Neural progenitor cell (in vitro differentiated cells): ENCODE measurements at regions not wholly inside any gene's neighbourhood (a gene's known extent, or its start where the extent isn't known, plus 50 kb on each side); places are given as distances from the start of the nearest gene placed in this dataset.

Experiments
- DNase-seq: peaks from one replicate; pipeline ENCODE4 v3.0.0-alpha.2; 2016; ENCODE audit warnings: low spot score
- H2AFZ ChIP-seq: fragments of 200-600 bp; sonication (generic); replicated peaks from 2 replicates; pipeline ENCODE4 v1.6.1; 2016; ENCODE audit warnings: antibody characterized with exemption
- H3F3A ChIP-seq: fragments of 200-600 bp; sonication (generic); 2 replicates; pipeline ENCODE4 v1.6.1; 2016; ENCODE audit warnings: antibody characterized with exemption, low read depth
- H3K27ac ChIP-seq: fragments of 200-600 bp; sonication (generic); 2 replicates; pipeline ENCODE4 v1.5.1; 2016; ENCODE audit warnings: mild to moderate bottlenecking
- H3K27me3 ChIP-seq: fragments of 200-600 bp; sonication (generic); 2 replicates; pipeline ENCODE4 v1.6.1; 2016; ENCODE audit warnings: mild to moderate bottlenecking, moderate library complexity
- H3K36me3 ChIP-seq: fragments of 200-600 bp; sonication (generic); 2 replicates; pipeline ENCODE4 v1.5.1; 2016
- H3K4me1 ChIP-seq: fragments of 200-600 bp; sonication (generic); 2 replicates; pipeline ENCODE4 v1.6.1; 2016; ENCODE audit warnings: mixed run types
- H3K4me2 ChIP-seq: fragments of 200-600 bp; sonication (generic); 2 replicates; pipeline ENCODE4 v1.6.1; 2016
- H3K4me3 ChIP-seq: fragments of 200-600 bp; sonication (generic); 2 replicates; pipeline ENCODE4 v1.5.1; 2016
- H3K79me2 ChIP-seq: fragments of 200-600 bp; sonication (generic); 2 replicates; pipeline ENCODE4 v1.6.1; 2016; ENCODE audit warnings: low read depth
- H3K9ac ChIP-seq: fragments of 200-600 bp; sonication (generic); 2 replicates; pipeline ENCODE4 v1.6.1; 2016
- H3K9me3 ChIP-seq: fragments of 200-600 bp; sonication (generic); 2 replicates; pipeline ENCODE4 v1.5.1; 2016; ENCODE audit warnings: low read depth
- H4K20me1 ChIP-seq: fragments of 200-600 bp; sonication (generic); 2 replicates; pipeline ENCODE4 v1.6.1; 2016; ENCODE audit warnings: low read depth
- H3K27ac Mint-ChIP-seq: 3 replicates; pipeline ENCODE4 v1.8.0; 2021; ENCODE audit warnings: mixed read lengths
- H3K27me3 Mint-ChIP-seq: 2 replicates; pipeline ENCODE4 v1.8.0; 2022; ENCODE audit warnings: low read depth, mild to moderate bottlenecking, inconsistent platforms, moderate library complexity, mixed read lengths; ENCODE audit not compliant: insufficient read depth
- H3K36me3 Mint-ChIP-seq: 3 replicates; pipeline ENCODE4 v1.8.0; 2021; ENCODE audit warnings: mixed read lengths
- H3K4me1 Mint-ChIP-seq: 3 replicates; pipeline ENCODE4 v1.8.0; 2021; ENCODE audit warnings: mixed read lengths
- H3K4me3 Mint-ChIP-seq: 3 replicates; pipeline ENCODE4 v1.8.0; 2021; ENCODE audit warnings: mild to moderate bottlenecking, moderate library complexity, mixed read lengths
- H3K9me3 Mint-ChIP-seq: 3 replicates; pipeline ENCODE4 v1.8.0; 2020; ENCODE audit warnings: mixed read lengths
- CTCF ChIP-seq: fragments of 200-600 bp; sonication (generic); IDR thresholded peaks from 2 replicates; pipeline ENCODE4 v1.5.1; 2017; ENCODE audit warnings: antibody characterized with exemption, mild to moderate bottlenecking
- EZH2 ChIP-seq: fragments of 200-600 bp; sonication (generic); IDR thresholded peaks from 2 replicates; pipeline ENCODE4 v1.6.1; 2017; ENCODE audit warnings: antibody characterized with exemption, mild to moderate bottlenecking, moderate library complexity
- EZH2phosphoT487 ChIP-seq: fragments of 200-600 bp; sonication (generic); IDR thresholded peaks from 2 replicates; pipeline ENCODE4 v1.6.1; 2017; ENCODE audit warnings: antibody characterized with exemption

GRCh38 chr13:62250501-62251201 lies 835.0 kb upstream of the PCDH20 start:
- Mint-ChIP-seq H3K36me3 (peaks cover 2% of the 10 kb centered on the region), H3K27ac (no peak overlapping the region), H3K4me3 (no peak overlapping the region), H3K4me1 (peaks cover 4% of the 10 kb centered on the region), H3K27me3 (peaks cover 2% of the 10 kb centered on the region), H3K9me3 (no peaks in the 10 kb centered on the region)
- Histone ChIP-seq H3K9ac (no peak overlapping the region), H3K9me3 (no peaks in the 10 kb centered on the region), H4K20me1 (no peaks in the 10 kb centered on the region), H3F3A (no peaks in the 10 kb centered on the region), H3K4me1 (no peaks in the 10 kb centered on the region), H3K27me3 (no peaks in the 10 kb centered on the region), H3K4me2 (no peak overlapping the region), H3K36me3 (no peaks in the 10 kb centered on the region), H3K27ac (no peak overlapping the region), H3K4me3 (no peak overlapping the region), H2AFZ (no peak overlapping the region), H3K79me2 (no peaks in the 10 kb centered on the region)
- no peak for TF ChIP-seq EZH2
- no peak for TF ChIP-seq CTCF
- TF ChIP-seq EZH2phosphoT487, result no peak
- DNase-seq, result no peak

GRCh38 chr13:62246581-62246980 lies 830.9 kb upstream of the PCDH20 start:
- H3K9me3 ChIP-seq, result no peaks in the 10 kb centered on the region
- H3K27me3 ChIP-seq, result no peaks in the 10 kb centered on the region
- H3K4me3 Mint-ChIP-seq, result no peak overlapping the region
- no peaks in the 10 kb centered on the region for H3K36me3 ChIP-seq
- H3K27ac Mint-ChIP-seq, result no peak overlapping the region
- H3K79me2 ChIP-seq, result no peaks in the 10 kb centered on the region
- no peaks in the 10 kb centered on the region for H3K36me3 Mint-ChIP-seq
- no peak overlapping the region for H3K9ac ChIP-seq
- peaks cover 7% of the 10 kb centered on the region for H3K4me1 Mint-ChIP-seq
- H3K4me2 ChIP-seq, result no peak overlapping the region
- H3K4me3 ChIP-seq, result no peak overlapping the region
- no peaks in the 10 kb centered on the region for H3K4me1 ChIP-seq
- no peaks in the 10 kb centered on the region for H3K27me3 Mint-ChIP-seq
- no peak overlapping the region for H3K27ac ChIP-seq
- no peaks in the 10 kb centered on the region for H3F3A ChIP-seq
- TF ChIP-seq EZH2phosphoT487 (no peak), CTCF (no peak), EZH2 (no peak)
- DNase-seq, result no peak
- H3K9me3 Mint-ChIP-seq, result no peaks in the 10 kb centered on the region
- H2AFZ ChIP-seq, result peak overlapping the region; percentile 42
- H4K20me1 ChIP-seq, result no peaks in the 10 kb centered on the region

GRCh38 chr13:62243106-62243505 lies 827.5 kb upstream of the PCDH20 start:
- no peak overlapping the region for H2AFZ ChIP-seq
- Mint-ChIP-seq H3K27me3 (no peaks in the 10 kb centered on the region), H3K9me3 (no peaks in the 10 kb centered on the region), H3K4me3 (no peak overlapping the region), H3K4me1 (peaks cover 3% of the 10 kb centered on the region), H3K27ac (no peak overlapping the region), H3K36me3 (no peaks in the 10 kb centered on the region)
- H3K36me3 ChIP-seq, result no peaks in the 10 kb centered on the region
- H4K20me1 ChIP-seq, result no peaks in the 10 kb centered on the region
- H3K9me3 ChIP-seq, result no peaks in the 10 kb centered on the region
- no peak overlapping the region for H3K4me3 ChIP-seq
- no peak for DNase-seq
- H3K4me2 ChIP-seq, result no peak overlapping the region
- no peak overlapping the region for H3K9ac ChIP-seq
- H3K27ac ChIP-seq, result no peak overlapping the region
- TF ChIP-seq EZH2, result no peak
- no peak for TF ChIP-seq CTCF
- no peaks in the 10 kb centered on the region for H3K27me3 ChIP-seq
- H3F3A ChIP-seq, result no peaks in the 10 kb centered on the region
- no peaks in the 10 kb centered on the region for H3K4me1 ChIP-seq
- H3K79me2 ChIP-seq, result no peaks in the 10 kb centered on the region
